M059J (cell line): ENCODE measurements at regions not wholly inside any gene's neighbourhood (a gene's known extent, or its start where the extent isn't known, plus 50 kb on each side); places are given as distances from the start of the nearest gene placed in this dataset.

Experiments used
- DNase-seq: peaks from one replicate; pipeline ENCODE4 v3.0.0-alpha.2; 2012; ENCODE audit warnings: low read depth

DNA sequence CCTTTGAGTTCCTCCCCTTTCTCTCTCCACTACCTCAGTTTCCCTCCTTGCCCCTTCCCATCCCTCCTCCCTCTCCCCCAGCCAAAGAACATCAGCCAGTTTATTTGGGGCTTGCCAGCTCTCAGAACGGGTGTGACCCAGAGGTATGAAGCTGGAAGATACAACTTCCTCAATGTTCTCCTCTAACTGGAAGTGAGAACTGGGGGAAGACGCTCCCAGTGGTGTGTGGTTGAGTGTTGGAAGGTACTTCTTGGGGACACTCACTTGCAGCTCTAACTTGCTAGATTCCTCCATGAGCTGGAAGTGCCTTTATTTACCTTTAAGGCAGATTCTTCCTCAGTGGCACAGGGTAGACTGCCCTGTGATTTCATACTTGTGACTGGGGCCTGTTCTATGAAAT is 110.5 kb upstream of the HABP2 start:
- DNase-seq = no peak

DNA sequence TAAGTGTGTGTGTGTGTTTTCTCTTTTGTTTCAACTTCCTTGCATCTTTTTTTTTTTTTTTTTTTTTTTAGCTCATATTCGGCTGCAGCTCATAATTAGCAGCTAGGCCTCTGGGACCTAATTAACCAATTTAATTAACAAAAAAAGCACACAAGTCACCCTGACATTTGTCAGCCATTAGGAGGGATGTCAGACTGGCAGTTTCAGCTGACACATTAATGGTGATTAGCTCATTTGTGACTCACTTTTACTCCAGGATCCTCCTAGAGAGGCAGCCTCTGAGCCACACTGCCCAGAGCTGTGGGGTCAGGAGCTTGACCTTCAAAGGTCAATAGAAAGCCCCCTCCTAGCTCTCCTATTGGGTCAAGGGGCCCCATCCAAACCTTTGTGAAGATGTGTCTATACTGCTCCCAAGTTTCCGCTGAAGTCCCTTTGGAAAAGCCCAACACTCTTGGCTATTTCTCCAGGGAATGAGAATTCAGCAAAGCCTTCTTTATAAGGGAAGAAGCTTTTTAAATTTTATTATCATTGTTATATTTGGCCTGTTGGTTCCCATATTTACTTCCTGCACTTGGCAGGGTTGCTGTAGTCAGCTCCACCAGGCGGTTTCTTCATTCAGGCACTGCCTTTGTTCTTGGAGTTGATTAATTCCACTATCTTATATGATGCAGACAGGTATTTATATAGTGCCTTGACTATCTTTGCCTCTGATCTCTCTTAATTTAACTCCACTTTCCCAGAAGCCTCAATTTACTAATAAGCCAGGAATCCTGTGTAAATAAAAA is 109.5 kb upstream of the HABP2 start:
- no peak for DNase-seq

DNA sequence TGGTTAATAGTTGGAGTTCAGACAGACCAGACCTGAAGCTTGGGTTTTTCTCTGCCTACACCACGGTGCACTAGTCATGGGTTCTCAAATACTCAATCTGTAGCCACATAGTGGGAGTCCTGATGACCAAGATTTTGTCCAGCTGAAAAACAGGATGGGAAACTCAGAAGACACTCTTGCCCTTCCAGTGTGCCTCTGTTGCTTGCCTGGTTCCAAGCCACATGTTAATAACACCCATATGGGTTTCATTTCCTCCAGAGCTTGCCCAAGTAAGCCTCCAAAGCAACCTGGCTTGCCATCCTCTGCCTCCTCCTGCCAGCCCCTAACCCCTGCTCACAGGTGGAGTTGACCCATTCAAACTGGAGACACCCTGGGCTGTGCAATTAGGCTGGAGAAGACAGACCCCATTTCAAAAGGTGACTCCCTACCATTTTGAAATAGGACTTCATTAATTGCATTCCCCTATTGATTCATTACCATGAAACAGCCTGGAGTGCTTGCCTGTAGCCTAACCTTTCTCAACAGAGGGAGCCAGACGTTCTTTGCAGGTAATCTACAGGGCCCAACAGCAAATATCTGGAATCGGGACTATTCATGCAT is 108.0 kb upstream of the HABP2 start:
- DNase-seq = no peak

DNA sequence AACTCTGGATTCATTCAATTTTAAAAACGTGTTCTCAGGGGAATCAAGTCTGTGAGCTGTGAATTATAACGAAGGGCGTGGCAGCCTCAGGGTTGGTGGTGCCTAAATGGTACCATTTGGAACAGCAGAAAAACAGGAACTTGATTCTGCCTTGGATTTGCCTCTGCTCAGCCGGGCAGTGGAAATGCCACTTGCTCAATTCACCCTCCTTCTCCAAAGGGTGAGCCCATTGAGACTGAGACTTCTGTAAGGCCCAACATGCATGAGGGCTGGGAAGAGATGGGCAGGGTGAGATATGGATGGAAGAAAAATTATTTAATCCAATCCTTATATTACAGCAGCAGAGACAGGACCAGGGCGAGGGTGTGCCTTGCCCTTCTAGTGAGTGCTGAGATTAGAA is 107.1 kb upstream of the HABP2 start:
- DNase-seq = no peak

DNA sequence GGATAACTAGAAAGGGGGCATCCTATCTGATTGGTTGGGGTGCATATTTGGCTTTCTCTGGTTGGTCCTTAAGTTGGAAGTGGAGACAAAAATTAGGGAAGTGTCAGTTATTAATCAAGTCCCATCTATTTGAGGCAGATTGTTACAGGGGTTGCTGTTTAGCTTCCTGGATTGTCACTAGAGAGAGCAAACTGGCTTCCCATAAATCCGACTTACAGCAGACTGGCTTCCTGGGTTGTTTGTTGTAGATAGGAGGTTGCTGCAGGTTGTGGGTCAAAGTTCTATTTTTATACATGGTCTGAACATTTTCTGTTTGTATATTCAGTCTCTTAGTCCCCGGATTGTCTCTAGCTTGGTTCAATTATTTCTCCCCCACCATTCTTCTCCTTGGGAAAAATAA is 106.1 kb upstream of the HABP2 start:
- no peak for DNase-seq

DNA sequence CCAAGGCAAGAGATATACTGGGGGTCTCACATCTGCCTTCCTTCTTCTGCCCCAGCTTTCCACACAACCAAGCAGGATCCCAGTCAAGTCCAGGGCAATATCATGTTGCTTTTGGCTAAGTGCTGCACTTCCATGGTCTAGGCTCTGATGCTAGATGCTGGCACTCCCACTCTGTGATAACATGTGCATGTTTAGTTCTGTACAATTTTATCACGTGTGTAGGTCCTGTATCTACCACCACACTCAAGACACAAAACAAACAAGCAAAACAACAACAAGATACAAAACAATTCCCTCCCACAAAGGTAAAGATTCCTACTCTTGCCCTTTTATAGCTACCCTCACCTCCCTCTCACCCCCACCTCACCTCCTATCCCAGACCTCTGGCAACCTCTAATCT is 105.6 kb upstream of the HABP2 start:
- no peak for DNase-seq

DNA sequence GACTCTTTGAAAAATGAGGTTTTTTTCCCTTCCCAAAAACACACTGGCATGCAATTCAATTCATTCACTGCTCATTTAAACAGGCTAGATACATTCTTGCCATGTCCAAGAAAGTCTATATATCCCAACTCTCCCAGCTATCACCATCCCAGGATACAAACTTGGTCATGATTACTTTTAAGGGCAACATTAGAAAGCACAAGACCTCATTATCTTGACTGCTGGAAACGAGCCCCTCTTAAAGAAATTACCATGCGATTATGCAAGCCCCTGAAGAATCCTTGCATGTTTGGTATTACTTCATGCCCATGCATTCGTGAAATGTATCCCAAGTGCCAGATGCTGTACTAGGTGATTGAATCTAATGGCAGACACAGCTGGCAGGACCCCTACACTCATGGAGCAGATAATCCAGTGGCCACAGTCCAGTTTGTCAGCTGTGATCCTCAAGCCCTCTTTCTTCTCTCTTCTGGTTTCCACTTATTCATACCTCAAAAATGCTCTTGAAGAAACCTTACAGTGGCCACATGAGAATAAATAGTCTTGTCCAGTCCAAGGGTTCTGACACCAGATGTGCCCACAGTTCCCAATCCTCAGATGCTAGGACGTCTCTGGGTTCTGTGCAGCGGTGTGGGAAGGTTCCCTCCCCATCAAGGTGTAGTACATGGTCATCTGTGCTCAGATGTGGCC is 103.7 kb upstream of the HABP2 start:
- no peak for DNase-seq

DNA sequence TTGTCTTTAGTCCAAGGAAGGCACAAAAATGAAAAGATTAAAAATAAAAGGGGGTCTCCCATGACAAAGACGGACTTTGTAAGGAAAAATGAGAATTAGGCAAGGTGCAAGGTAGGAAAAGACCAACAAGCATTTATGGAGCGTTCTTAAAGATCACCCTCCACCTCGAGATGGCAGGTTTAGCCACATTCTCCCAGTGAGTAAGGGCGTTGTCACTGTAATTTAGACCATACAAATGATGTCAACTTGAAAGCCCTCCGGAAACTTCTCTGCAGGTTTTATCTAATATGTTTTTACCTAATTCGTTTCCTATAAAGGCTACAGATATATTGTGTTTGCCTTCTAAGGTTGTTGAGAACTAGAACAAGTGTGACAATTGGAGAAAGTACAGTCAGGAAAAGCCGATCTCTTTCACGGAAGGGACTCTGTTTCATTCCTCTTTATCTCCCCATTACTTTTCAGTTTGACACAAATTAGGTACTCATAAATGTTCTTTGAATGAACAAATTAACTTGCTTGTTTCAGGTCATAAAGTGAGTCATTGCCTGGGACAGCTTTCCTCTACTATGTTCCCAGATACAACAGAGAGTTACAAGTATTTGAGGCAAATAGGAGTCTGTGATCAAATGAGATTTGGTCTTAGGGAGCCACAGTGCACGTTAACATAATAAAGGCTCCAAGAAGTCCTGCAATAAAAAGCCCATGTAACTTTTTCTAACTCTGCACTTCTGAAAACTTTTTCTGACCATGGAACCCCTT is 102.6 kb upstream of the HABP2 start:
- DNase-seq = no peak

DNA sequence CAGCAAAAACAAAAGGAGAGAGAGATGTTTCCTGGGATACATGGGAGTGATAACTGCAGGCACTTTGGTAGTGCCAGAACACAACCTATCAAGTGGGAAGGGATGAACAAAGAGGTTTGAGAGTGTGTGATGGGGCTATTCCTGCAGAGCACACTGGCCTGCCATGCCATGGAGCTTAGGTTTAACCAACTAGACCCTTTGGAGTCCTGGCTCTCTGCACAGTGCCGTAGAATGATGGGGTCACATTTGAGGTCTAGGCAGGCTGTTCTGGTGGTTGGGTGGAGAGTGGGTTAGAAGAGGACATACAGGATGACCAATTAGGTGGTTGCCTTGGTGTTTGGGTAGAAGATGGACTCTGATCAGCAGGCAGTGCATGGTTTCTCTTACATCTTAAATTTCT is 101.9 kb upstream of the HABP2 start:
- no peak for DNase-seq

DNA sequence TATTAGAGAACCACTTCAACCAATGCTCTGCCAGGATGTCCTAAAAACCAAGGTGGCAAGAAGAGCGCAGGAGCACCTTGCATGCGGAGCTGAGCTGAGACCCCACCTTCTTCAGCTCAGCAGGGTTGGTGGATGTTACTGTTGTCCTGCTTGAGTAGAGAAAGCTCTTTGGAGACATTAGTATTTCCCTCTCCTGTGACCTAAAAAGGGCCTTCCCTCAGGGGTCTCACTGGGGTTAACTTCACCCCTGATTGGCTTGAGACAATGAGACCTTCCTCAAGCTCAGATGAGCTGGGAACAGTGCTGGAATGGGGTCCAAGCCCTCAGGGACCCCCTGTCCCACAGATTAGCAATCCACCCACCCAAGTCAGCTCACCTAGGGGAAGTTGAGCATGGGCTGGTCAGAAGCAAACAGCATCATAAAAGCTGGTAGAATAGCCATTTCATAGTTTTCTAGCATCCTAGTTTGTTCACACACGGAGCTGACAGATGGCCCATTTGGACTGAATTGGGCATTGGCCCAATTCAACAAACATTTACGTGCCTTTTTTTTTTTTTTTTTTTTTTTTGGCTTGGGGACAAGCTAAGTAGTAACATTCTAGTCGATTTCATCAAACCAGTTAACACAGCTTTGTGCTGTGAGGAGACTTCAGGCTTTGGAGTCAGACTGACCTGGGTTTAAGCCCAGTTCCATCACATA is 100.6 kb upstream of the HABP2 start:
- no peak for DNase-seq

DNA sequence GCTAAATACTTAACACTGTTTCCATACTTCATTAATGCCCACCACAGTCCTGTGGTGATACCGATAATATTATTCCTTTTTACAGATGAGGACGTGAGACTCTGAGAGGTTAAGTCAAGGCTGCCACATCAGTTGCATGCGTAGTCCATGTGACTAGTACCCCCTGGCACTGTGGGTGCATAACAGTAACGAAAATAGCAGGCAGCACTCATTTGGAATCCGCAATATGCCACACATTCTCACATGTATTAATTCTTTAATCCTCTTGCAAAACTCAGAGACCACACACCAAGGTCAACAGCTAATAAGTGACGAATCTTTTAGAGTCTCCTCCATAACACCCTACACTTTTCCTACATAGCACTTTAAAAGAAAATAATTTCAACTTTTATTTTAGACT is 99.5 kb upstream of the HABP2 start:
- no peak for DNase-seq

DNA sequence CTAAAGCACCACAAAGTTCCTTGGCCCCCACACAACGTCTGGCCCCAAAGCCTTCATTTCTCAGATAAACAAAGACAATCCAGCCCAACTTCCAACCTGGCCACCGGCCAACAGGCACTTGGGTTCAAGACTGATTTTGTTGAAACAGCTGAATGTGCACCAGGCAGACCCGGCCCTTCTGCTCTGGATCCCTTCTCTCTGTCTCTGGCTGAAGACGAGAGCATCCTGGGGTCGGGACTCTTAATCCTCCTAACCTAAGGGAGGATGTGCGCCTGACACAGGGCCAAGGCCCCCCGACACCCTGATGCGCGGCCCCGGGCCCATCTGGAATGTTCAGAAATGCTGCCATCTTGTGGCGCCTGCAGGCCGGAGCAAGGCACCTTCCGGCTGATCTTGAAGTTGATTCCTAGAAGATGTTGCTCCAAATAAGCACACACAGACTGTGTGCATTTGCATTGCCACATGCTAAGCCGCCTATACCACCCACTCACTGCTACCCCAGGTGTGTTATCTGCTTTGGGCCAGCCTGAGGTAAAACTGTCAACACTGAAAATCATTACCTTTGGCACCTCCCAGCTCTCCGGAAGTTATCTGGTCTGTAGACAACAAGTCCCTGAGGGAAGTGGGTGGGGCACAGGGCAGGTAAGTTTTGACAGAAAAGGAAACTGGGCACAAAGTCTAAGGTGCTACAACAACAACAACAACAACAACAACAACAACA is 98.4 kb upstream of the HABP2 start:
- DNase-seq = no peak

DNA sequence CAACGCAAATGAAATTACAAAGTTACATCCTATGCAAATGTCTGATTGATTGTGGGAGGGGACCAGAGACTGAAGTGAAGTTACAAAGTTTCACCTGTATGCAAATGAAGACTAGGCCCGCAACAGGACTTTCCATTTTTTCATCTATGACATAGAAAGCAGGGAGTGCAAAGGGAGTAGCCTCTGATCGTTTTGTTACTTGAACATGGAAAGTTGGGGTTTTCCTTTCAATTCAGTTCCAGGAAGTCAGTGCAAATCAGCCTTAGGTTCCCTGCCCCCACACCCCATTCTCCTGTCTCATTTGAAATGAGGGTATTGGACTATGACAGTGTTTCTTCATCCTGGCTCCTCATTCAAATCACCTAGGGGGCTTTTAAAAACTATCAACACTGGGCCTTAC is 96.9 kb upstream of the HABP2 start:
- DNase-seq = no peak

DNA sequence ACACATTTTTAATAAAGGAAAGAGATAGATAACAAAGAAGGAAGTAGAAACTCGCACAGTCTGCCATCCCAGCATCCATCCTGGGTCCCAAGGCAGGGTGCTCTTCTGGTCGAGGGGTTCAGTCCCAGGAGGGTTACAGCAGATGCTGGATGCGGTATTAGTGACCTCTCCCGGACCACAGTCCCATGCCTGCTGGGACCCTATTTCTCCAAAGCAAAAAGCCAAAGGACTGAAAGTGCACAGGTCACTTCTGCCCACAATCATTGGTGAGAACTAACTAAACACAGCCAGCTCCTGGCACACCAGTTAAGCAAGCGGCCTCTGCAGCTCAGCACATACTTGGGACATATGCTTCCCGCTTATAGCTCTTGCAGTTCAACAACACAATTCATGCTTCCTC is 96.1 kb upstream of the HABP2 start:
- DNase-seq = no peak

DNA sequence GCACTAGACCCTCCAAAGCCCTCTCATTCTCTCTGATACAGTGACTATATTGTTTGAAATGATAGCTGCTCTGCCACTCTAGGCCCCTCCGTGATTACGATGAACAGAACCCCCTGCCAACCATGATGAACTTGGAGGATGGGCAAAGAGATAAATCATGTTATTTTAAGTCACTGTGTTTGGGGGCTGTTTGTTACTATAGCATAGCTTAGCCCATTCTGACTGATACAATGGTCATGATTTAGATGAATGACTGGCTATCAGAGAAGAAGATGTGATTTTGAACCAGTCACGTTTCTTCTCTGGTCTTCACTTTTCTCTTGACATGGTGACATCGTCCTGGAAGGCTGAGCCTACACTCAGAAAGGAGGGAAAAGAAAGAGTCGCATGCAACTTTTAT is 95.4 kb upstream of the HABP2 start:
- DNase-seq = no peak

DNA sequence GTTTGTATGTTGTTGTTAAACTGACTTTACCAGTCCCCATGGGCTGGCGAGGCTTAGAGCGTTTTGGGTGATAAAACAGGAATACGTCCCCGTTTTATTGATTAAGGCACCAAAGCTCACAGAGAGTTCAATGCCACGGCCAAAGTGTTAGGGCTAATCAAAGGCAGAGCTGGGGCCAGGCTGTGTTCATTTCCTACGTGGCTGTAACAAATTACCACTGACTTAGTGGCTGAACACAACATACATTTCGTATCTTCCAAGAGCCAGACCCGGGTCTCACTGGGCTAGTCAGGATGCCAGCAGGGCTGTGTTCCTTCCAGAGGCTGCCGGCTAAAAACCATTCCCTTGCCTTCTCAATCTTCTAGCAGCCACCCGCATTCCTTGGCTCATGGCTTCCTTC is 94.4 kb upstream of the HABP2 start:
- DNase-seq = no peak

DNA sequence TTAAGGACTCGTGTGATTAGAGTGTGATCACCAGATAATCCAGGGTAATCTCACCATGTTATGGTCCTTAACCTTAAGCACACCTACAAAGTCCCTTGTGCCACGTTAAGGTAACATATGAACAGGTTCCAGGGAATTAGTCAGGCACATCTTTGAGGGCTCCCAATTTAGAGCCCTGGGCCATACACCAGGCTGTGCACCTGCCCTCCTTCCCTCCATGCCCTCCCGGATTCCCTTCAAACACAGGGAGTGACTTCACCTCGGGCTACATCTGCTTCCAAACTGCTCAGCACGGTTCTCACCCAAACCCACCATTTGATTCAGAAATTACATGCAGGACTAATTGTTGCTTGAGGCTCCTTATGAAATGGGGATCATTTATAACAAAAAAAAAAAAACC is 93.9 kb upstream of the HABP2 start:
- DNase-seq = no peak

DNA sequence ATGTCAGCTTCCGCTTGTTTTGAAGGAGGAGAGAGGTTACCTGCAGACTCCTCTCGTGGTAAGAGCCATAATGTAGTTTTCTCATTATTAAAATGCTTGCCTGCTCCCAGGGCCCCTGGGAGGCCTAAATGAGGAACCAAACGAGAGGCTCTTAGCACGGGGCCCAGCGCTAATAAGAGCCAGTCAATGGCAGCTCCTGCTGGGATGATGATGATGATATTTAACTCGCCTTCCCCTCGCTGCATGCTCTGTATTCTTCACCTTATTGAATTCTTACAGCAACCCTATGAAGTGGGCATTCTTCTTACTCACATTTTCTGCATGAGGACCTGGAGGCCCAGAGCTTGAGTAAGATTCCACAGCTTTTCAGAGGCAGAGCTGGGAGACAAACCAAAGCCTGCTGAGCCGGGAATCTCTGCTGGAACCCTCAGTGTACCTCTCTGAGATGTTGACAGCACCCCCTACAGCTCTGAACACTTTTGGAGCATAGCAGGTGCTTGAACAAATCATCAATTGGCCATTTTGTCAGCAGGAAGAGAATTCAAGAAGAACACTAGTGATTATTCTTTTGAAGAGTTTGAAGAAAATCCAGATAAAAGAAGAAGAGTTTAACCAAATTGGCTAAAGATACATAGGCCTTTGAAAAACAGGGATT is 93.1 kb upstream of the HABP2 start:
- DNase-seq = no peak

DNA sequence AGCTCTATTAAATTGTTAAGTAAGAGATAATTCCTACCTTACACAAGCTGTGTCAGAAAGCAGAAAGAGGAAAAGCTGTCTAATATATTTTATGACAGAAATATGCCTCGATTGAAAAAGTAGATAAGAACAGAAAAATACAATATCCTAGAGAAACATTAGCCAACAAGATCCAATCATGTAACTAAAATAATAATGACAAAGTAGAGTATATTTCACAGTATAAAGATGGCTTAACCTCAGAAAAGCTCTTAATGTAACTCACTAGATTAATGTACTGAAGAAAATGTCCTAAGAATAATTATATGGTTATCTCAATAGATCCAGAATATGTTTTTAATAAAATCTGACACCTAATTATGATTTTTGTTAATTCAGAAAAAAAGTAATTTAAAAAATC is 89.8 kb upstream of the HABP2 start:
- DNase-seq = no peak

DNA sequence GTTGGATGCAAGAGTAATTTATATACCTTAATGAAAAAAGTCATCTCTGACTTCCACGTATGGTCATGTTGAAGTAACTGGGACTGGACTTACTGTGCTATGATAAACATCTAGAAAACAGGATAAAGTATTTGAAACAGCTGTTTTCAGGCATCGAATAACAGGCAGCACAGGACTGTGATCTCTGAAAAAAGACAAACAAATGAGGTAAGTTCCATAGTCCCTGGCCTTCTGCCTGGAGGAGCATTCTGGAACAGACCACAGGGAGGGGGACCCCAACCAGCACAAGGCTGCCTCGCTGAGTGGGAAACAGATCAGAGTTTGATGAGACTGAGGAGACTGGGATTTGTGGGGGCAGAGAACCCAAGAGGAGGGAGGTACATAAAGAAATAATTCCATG is 89.1 kb upstream of the HABP2 start:
- no peak for DNase-seq

DNA sequence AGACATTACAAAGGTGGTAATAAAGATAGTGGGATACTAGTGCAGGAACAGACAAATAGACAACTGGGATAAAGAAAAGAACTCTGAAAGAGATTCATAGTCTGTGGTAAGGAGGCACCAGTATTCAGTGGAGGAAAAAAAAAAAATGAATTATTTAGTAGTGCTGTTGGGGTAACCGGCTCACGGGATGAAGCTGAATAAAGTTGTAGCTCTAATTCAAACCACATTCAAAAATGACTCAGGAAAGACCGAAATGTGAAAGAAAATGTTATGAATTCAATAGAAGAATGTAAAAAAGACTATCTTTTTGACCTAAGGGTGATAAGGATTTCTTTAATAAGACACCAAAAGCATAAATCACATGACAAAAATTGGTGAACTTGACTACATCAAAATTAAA is 83.1 kb upstream of the HABP2 start:
- no peak for DNase-seq
